GM12892 (cell line): ENCODE measurements at regions not wholly inside any gene's neighbourhood (a gene's known extent, or its start where the extent isn't known, plus 50 kb on each side); places are given as distances from the start of the nearest gene placed in this dataset.

Experiments used
- POLR2A ChIP-seq: IDR thresholded peaks from 2 replicates; pipeline ENCODE4 v1.6.1; 2011; ENCODE audit warnings: low read depth, low read length, control low read depth
- POLR2AphosphoS5 ChIP-seq: IDR thresholded peaks from 2 replicates; pipeline ENCODE4 v1.6.1; 2011; ENCODE audit warnings: low read depth, low read length, control low read depth

GRCh38 chr10:33099748-33100147 lies 141.7 kb upstream of the ITGB1 start:
- TF ChIP-seq POLR2AphosphoS5 (no peak), POLR2A (no peak)
